HepG2 (cell line): ENCODE measurements at regions not wholly inside any gene's neighbourhood (a gene's known extent, or its start where the extent isn't known, plus 50 kb on each side); places are given as distances from the start of the nearest gene placed in this dataset.

Experiments
- ATAC-seq: fragments of 200-7000 bp; cut with Tn5 transposase; 3 replicates; pipeline ENCODE4 v1.9.1; 2020; ENCODE audit warnings: mild to moderate bottlenecking, moderate library complexity
- BruUV-seq: library from RNA; stranded (reverse); fragments of 400-500 nt; replicated peaks from 2 replicates; lab custom pipeline; 2021; lab: Mats Ljungman, UMichigan
- CTCF ChIA-PET: fragments of 300-600 bp; formaldehyde crosslinking; extraction: SDS; loops from one replicate; lab custom pipeline; 2021; ENCODE audit warnings: low total read pairs, inconsistent platforms, low intra/inter-chr PET ratio; lab: Yijun Ruan, JAX
- POLR2A ChIA-PET: fragments of 350-600 bp; sonication (Branson Sonifier 250); formaldehyde crosslinking; loops from one replicate; lab custom pipeline; 2020; ENCODE audit warnings: antibody characterized with exemption, inconsistent platforms; lab: Yijun Ruan, JAX
- DNase-seq: peaks from one replicate; pipeline ENCODE4 v3.0.0-alpha.2; 2015; ENCODE audit warnings: low spot score
- FAIRE-seq: peaks from 3 replicates; lab custom pipeline; 2011; peaks lifted over from hg19 to GRCh38; lab: Jason Lieb, UNC
- H2AFZ ChIP-seq: one replicate; pipeline ENCODE4 v1.6.1; 2011; ENCODE audit warnings: low read length, inconsistent platforms
- H3K27ac ChIP-seq: fragments of 300-600 bp; 3 replicates; pipeline ENCODE4 v1.8.0; 2011; ENCODE audit warnings: mixed run types, mild to moderate bottlenecking, mixed read lengths, low read length, inconsistent platforms; ENCODE audit not compliant: insufficient read depth; ENCODE audit errors: extremely low read length
- H3K27me3 ChIP-seq, 2 experiments: fragments of 200-600 bp in 1 of 2; 2 replicates in 1 of 2; 3 replicates in 1 of 2; pipeline versions ENCODE4 v1.6.0 to v1.8.0; 2011; ENCODE audit warnings: low read length in 2 of 2, mild to moderate bottlenecking in 2 of 2, moderate library complexity in 2 of 2, inconsistent platforms in 1 of 2; ENCODE audit not compliant: insufficient read depth in 2 of 2, control insufficient read depth in 1 of 2
- H3K36me3 ChIP-seq, 2 experiments: fragments of 200-600 bp in 1 of 2; replicated peaks in 1 of 2; 2 replicates in 1 of 2; 3 replicates in 1 of 2; pipeline versions ENCODE4 v1.5.1 to v1.8.0; 2011; ENCODE audit warnings: low read length in 2 of 2, inconsistent platforms in 1 of 2; ENCODE audit not compliant: insufficient read depth in 2 of 2, control insufficient read depth in 1 of 2
- H3K4me1 ChIP-seq: 2 replicates; pipeline ENCODE4 v1.5.1; 2012; ENCODE audit warnings: low read length, inconsistent platforms; ENCODE audit not compliant: insufficient read depth
- H3K4me2 ChIP-seq: 2 replicates; pipeline ENCODE4 v1.6.0; 2011; ENCODE audit warnings: low read depth, low read length, inconsistent platforms
- H3K4me3 ChIP-seq, 3 experiments: fragments of 200-600 bp in 1 of 3; sonication (generic), shearing (Covaris generic) in 1 of 3; replicated peaks in 1 of 3; 2 replicates each; pipeline ENCODE4 v1.5.1; 2011 to 2016; ENCODE audit warnings: low read length in 3 of 3, inconsistent platforms in 2 of 3, low read depth in 2 of 3, mild to moderate bottlenecking in 2 of 3, control low read depth in 1 of 3, mixed read lengths in 1 of 3; ENCODE audit not compliant: insufficient read depth in 1 of 3
- H3K79me2 ChIP-seq: one replicate; pipeline ENCODE4 v1.6.1; 2011; ENCODE audit warnings: low read length, inconsistent platforms; ENCODE audit not compliant: insufficient read depth
- H3K9ac ChIP-seq: 2 replicates; pipeline ENCODE4 v1.6.0; 2011; ENCODE audit warnings: mild to moderate bottlenecking, low read depth, low read length, inconsistent platforms; ENCODE audit not compliant: insufficient read depth
- H3K9me3 ChIP-seq: 2 replicates; pipeline ENCODE4 v1.5.1; 2012; ENCODE audit warnings: mild to moderate bottlenecking, low read length
- H4K20me1 ChIP-seq: 2 replicates; pipeline ENCODE4 v1.6.0; 2011; ENCODE audit warnings: inconsistent platforms, mild to moderate bottlenecking, low read length, moderate library complexity; ENCODE audit not compliant: insufficient read depth
- BORCS8-MEF2B ChIP-seq: sonication (generic); formaldehyde crosslinking; IDR thresholded peaks from 2 replicates; pipeline ENCODE4 v1.8.0; 2022; ENCODE audit warnings: mild to moderate bottlenecking, missing genetic modification reagents
- CENPT ChIP-seq: sonication (generic); formaldehyde crosslinking; IDR thresholded peaks from 2 replicates; pipeline ENCODE4 v1.8.0; 2022; ENCODE audit warnings: low read depth, mild to moderate bottlenecking, moderate library complexity, missing genetic modification reagents
- HDAC1 ChIP-seq: sonication (generic); formaldehyde crosslinking; IDR thresholded peaks from 2 replicates; pipeline ENCODE4 v1.5.1; 2020; ENCODE audit warnings: mild to moderate bottlenecking, missing genetic modification reagents
- HMG20A ChIP-seq: IDR thresholded peaks from 2 replicates; pipeline ENCODE4 v1.6.1; 2016; ENCODE audit warnings: borderline replicate concordance
- KMT2A ChIP-seq: sonication (generic); formaldehyde crosslinking; IDR thresholded peaks from 2 replicates; pipeline ENCODE4 v1.4.0; 2020; ENCODE audit warnings: missing genetic modification reagents
- NFIB ChIP-seq: sonication (generic); formaldehyde crosslinking; IDR thresholded peaks from 2 replicates; pipeline ENCODE4 v1.9.0; 2021; ENCODE audit warnings: missing genetic modification reagents, mild to moderate bottlenecking, borderline replicate concordance
- SAFB2 ChIP-seq: sonication (generic); formaldehyde crosslinking; IDR thresholded peaks from 2 replicates; pipeline ENCODE4 v1.5.1; 2020; ENCODE audit warnings: missing genetic modification reagents, low read depth, mild to moderate bottlenecking, borderline replicate concordance
- TCF7 ChIP-seq: sonication (generic); IDR thresholded peaks from 2 replicates; pipeline ENCODE4 v1.6.1; 2016; ENCODE audit warnings: antibody characterized with exemption, low read depth
- TFE3 ChIP-seq: IDR thresholded peaks from 2 replicates; pipeline ENCODE4 v1.6.1; 2016
- ZNF3 ChIP-seq: IDR thresholded peaks from 2 replicates; pipeline ENCODE4 v1.7.0; 2017; ENCODE audit warnings: inconsistent platforms
- ZNF350 ChIP-seq: sonication (generic); formaldehyde crosslinking; IDR thresholded peaks from 2 replicates; pipeline ENCODE4 v1.4.0; 2020; ENCODE audit warnings: mild to moderate bottlenecking, low read depth, missing genetic modification reagents, borderline replicate concordance
- ZNF660 ChIP-seq: sonication (generic); formaldehyde crosslinking; IDR thresholded peaks from 2 replicates; pipeline ENCODE4 v1.5.1; 2020; ENCODE audit warnings: mild to moderate bottlenecking, low read depth, missing genetic modification reagents, borderline replicate concordance
- ZNF841 ChIP-seq: sonication (generic); formaldehyde crosslinking; IDR thresholded peaks from 2 replicates; pipeline ENCODE4 v1.8.1; 2023; ENCODE audit warnings: missing genetic modification reagents, borderline replicate concordance
- WGBS: methylation state at CpG from one replicate; pipeline ENCODE4 v1.1.6; 2017; ENCODE audit warnings: low lambda C conversion rate; 5-methylcytosine and 5-hydroxymethylcytosine counted together
- in situ Hi-C: cut with HindIII; loops from 2 replicates; pipeline ENCODE4 v1.10.0; 2017; ENCODE audit warnings: low pct_unique_long_range_greater_than_20kb; ENCODE audit not compliant: extremely low pct_ligation_motif_present
- intact Hi-C: fragments of 100-400 bp; cut with micrococcal nuclease; formaldehyde crosslinking; loops from one replicate; pipeline ENCODE4 v1.10.0; 2022; ENCODE audit not compliant: unreplicated experiment
- TF ChIP-seq, protein P1 (sequence below), 2 experiments: sonication (generic) in 1 of 2; formaldehyde crosslinking in 1 of 2; IDR thresholded peaks; 2 replicates each; pipeline versions ENCODE4 v1.4.0 to v1.6.1; 2018 to 2020; ENCODE audit warnings: missing genetic modification reagents in 2 of 2, borderline replicate concordance in 1 of 2, low read depth in 1 of 2, mild to moderate bottlenecking in 1 of 2, missing biosample characterization in 1 of 2
- TF ChIP-seq, protein P2 (sequence below): sonication (generic); formaldehyde crosslinking; IDR thresholded peaks from 2 replicates; pipeline ENCODE4 v1.9.0; 2022; ENCODE audit warnings: low read depth, missing genetic modification reagents

GRCh38 chr3:174675406-174675805 lies 183.7 kb upstream of the NAALADL2 start (continued):
- TF ChIP-seq, protein P1, sequence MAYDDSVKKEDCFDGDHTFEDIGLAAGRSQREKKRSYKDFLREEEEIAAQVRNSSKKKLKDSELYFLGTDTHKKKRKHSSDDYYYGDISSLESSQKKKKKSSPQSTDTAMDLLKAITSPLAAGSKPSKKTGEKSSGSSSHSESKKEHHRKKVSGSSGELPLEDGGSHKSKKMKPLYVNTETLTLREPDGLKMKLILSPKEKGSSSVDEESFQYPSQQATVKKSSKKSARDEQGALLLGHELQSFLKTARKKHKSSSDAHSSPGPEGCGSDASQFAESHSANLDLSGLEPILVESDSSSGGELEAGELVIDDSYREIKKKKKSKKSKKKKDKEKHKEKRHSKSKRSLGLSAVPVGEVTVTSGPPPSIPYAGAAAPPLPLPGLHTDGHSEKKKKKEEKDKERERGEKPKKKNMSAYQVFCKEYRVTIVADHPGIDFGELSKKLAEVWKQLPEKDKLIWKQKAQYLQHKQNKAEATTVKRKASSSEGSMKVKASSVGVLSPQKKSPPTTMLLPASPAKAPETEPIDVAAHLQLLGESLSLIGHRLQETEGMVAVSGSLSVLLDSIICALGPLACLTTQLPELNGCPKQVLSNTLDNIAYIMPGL (CRISPR knock-in tag; IDR thresholded peaks at IDR 0.05; ENCODE audit: borderline replicate concordance in 1 of 2, low read depth in 1 of 2), result no peak
- no peak for TF ChIP-seq ZNF841 (CRISPR knock-in tag)
- TF ChIP-seq HDAC1, result no peak
- TF ChIP-seq ZNF350, result no peak
- no peak for TF ChIP-seq HMG20A (CRISPR knock-in tag)
- TF ChIP-seq, all 625 proteins: peak for 0

- Histone ChIP-seq H3K4me2 (no peak overlapping the region), H3K9me3 (peaks cover 35% of the 10 kb centered on the region), H4K20me1 (no peaks in the 10 kb centered on the region), H2AFZ (no peak overlapping the region), H3K79me2 (no peaks in the 10 kb centered on the region), H3K4me1 (no peaks in the 10 kb centered on the region), H3K36me3 (no peaks in the 10 kb centered on the region), H3K9ac (no peak overlapping the region), H3K4me3 (no peak overlapping the region), H3K27ac (no peak overlapping the region), H3K27me3 (no peaks in the 10 kb centered on the region)
- no TSS peak for BruUV-seq
- intact Hi-C loops (no loop called here), in situ Hi-C loops (no loop called here)
- FAIRE-seq (no peak), DNase-seq (no peak), ATAC-seq (no peak)
- TF ChIP-seq BORCS8-MEF2B (CRISPR knock-in tag), result no peak
- no peak for TF ChIP-seq SAFB2 (CRISPR knock-in tag)
- TF ChIP-seq ZNF3 (CRISPR knock-in tag), result no peak
- TF ChIP-seq, protein P2, sequence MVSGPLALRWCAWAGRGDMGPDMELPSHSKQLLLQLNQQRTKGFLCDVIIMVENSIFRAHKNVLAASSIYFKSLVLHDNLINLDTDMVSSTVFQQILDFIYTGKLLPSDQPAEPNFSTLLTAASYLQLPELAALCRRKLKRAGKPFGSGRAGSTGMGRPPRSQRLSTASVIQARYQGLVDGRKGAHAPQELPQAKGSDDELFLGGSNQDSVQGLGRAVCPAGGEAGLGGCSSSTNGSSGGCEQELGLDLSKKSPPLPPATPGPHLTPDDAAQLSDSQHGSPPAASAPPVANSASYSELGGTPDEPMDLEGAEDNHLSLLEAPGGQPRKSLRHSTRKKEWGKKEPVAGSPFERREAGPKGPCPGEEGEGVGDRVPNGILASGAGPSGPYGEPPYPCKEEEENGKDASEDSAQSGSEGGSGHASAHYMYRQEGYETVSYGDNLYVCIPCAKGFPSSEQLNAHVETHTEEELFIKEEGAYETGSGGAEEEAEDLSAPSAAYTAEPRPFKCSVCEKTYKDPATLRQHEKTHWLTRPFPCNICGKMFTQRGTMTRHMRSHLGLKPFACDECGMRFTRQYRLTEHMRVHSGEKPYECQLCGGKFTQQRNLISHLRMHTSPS (CRISPR knock-in tag), result no peak
- no peak for TF ChIP-seq TCF7
- TF ChIP-seq KMT2A (CRISPR knock-in tag), result no peak
- TF ChIP-seq NFIB (CRISPR knock-in tag), result no peak
- TF ChIP-seq CENPT (CRISPR knock-in tag), result no peak
- no peak for TF ChIP-seq TFE3
- TF ChIP-seq ZNF660 (CRISPR knock-in tag), result no peak
- 0% methylated on average over 1 of the region's 1 CpG for WGBS
- ChIA-PET CTCF (no interaction called here), POLR2A (no interaction called here)
These were observed 177.3 kb upstream of the NAALADL2 start for GRCh38 chr3:174681784-174682183.
